GM12878 (cell line): ENCODE measurements at regions not wholly inside any gene's neighbourhood (a gene's known extent, or its start where the extent isn't known, plus 50 kb on each side); places are given as distances from the start of the nearest gene placed in this dataset.

Source experiments
- CEBPB ChIP-seq, 2 experiments: fragments of 150-350 bp in 1 of 2; IDR thresholded peaks; 2 replicates each; pipeline ENCODE4 v1.6.1; 2012 to 2014; ENCODE audit warnings: low read depth in 2 of 2, low read length in 2 of 2, borderline replicate concordance in 1 of 2, inconsistent platforms in 1 of 2
- CHD2 ChIP-seq: IDR thresholded peaks from 2 replicates; pipeline ENCODE4 v1.6.1; 2011; ENCODE audit warnings: low read depth, low read length, improper control_type of control experiment, borderline replicate concordance
- EP300 ChIP-seq, 2 experiments: fragments of 150-350 bp in 1 of 2; IDR thresholded peaks; 2 replicates each; pipeline ENCODE4 v1.6.1; 2011 to 2012; ENCODE audit warnings: low read depth in 2 of 2, low read length in 2 of 2, borderline replicate concordance in 1 of 2, improper control_type of control experiment in 1 of 2, inconsistent platforms in 1 of 2; ENCODE audit not compliant: control insufficient read depth in 1 of 2
- IRF3 ChIP-seq: fragments of 450-650 bp; IDR thresholded peaks from 2 replicates; pipeline ENCODE4 v1.6.1; 2014; ENCODE audit warnings: mild to moderate bottlenecking
- POLR2A ChIP-seq: IDR thresholded peaks from 2 replicates; pipeline ENCODE4 v1.6.1; 2011; ENCODE audit warnings: low read depth, mild to moderate bottlenecking, low read length
- POLR2AphosphoS2 ChIP-seq: IDR thresholded peaks from 2 replicates; pipeline ENCODE4 v1.6.1; 2011; ENCODE audit warnings: low read depth, mild to moderate bottlenecking, low read length, improper control_type of control experiment, moderate library complexity
- POLR2AphosphoS5 ChIP-seq: IDR thresholded peaks from 2 replicates; pipeline ENCODE4 v1.6.1; 2011; ENCODE audit warnings: mild to moderate bottlenecking, low read length, inconsistent platforms
- SUZ12 ChIP-seq: fragments of 200-600 bp; sonication (generic); IDR thresholded peaks from one replicate; pipeline ENCODE4 v1.6.1; 2018; ENCODE audit warnings: antibody characterized with exemption, mild to moderate bottlenecking; ENCODE audit not compliant: unreplicated experiment
- TAF1 ChIP-seq: IDR thresholded peaks from 2 replicates; pipeline ENCODE4 v1.6.1; 2011; ENCODE audit warnings: mild to moderate bottlenecking, low read depth, low read length, borderline replicate concordance

GRCh38 chr13:30128591-30128990, 178.8 kb downstream of the KATNAL1 start:
- TF ChIP-seq SUZ12 = no peak
- TF ChIP-seq POLR2AphosphoS5 = no peak
- TF ChIP-seq CEBPB (IDR thresholded peaks at IDR 0.05; ENCODE audit: borderline replicate concordance in 1 of 2, low read depth in 2 of 2, low read length in 2 of 2) = no peak
- TF ChIP-seq IRF3 = no peak
- TF ChIP-seq TAF1 = no peak
- no peak for TF ChIP-seq CHD2
- TF ChIP-seq POLR2A = no peak
- TF ChIP-seq EP300 (IDR thresholded peaks at IDR 0.05; ENCODE audit: borderline replicate concordance in 1 of 2, control insufficient read depth in 1 of 2, low read depth in 2 of 2, low read length in 2 of 2) = no peak
- no peak for TF ChIP-seq POLR2AphosphoS2
